Panc1 (cell line): ENCODE measurements at regions not wholly inside any gene's neighbourhood (a gene's known extent, or its start where the extent isn't known, plus 50 kb on each side); places are given as distances from the start of the nearest gene placed in this dataset.

Source experiments
- ATAC-seq: fragments of 200-7000 bp; cut with Tn5 transposase; 2 replicates; pipeline ENCODE4 v1.9.1; 2020; ENCODE audit warnings: mild to moderate bottlenecking, moderate library complexity
- BruUV-seq: library from RNA; stranded (reverse); fragments of 400-500 nt; replicated peaks from 2 replicates; lab custom pipeline; 2021; lab: Mats Ljungman, UMichigan
- CTCF ChIA-PET: fragments of 300-600 bp; sonication (Branson Sonifier 250); formaldehyde crosslinking; loops from one replicate; lab custom pipeline; 2022; ENCODE audit warnings: antibody characterized with exemption; lab: Charles Lee
- POLR2A ChIA-PET: fragments of 300-600 bp; sonication (Branson Sonifier 250); formaldehyde crosslinking; loops from one replicate; lab custom pipeline; 2022; ENCODE audit warnings: antibody characterized with exemption; lab: Charles Lee
- DNase-seq: peaks from one replicate; pipeline ENCODE4 v3.0.0-alpha.2; 2010; ENCODE audit warnings: low read depth, low spot score
- H3K27ac ChIP-seq: 2 replicates; pipeline ENCODE4 v1.5.1; 2011; ENCODE audit warnings: mild to moderate bottlenecking, low read length, inconsistent platforms
- H3K27me3 ChIP-seq: fragments of 200-500 bp; sonication (Bioruptor generic); 2 replicates; pipeline ENCODE4 v1.6.0; 2014; ENCODE audit warnings: low read length, inconsistent platforms; ENCODE audit not compliant: control insufficient read depth, insufficient read depth
- H3K36me3 ChIP-seq: fragments of 200-500 bp; sonication (Bioruptor generic); 2 replicates; pipeline ENCODE4 v1.5.1; 2014; ENCODE audit warnings: inconsistent platforms, mild to moderate bottlenecking, low read length, moderate library complexity; ENCODE audit not compliant: control insufficient read depth, insufficient read depth
- H3K4me1 ChIP-seq: 2 replicates; pipeline ENCODE4 v1.5.1; 2011; ENCODE audit warnings: inconsistent platforms, mild to moderate bottlenecking, low read length, moderate library complexity; ENCODE audit not compliant: control insufficient read depth, insufficient read depth
- H3K4me3 ChIP-seq, 2 experiments: 2 replicates each; pipeline ENCODE4 v1.5.1; 2011 to 2012; ENCODE audit warnings: low read depth in 2 of 2, low read length in 2 of 2, mild to moderate bottlenecking in 2 of 2, inconsistent platforms in 1 of 2, moderate library complexity in 1 of 2
- H3K9me3 ChIP-seq: fragments of 200-500 bp; sonication (Bioruptor generic); 2 replicates; pipeline ENCODE4 v1.5.1; 2014; ENCODE audit warnings: low read depth, mild to moderate bottlenecking, inconsistent platforms, low read length, moderate library complexity; ENCODE audit not compliant: control insufficient read depth, insufficient read depth
- POLR2AphosphoS5 ChIP-seq: IDR thresholded peaks from 2 replicates; pipeline ENCODE4 v1.6.1; 2012; ENCODE audit warnings: mild to moderate bottlenecking, low read depth, low read length, moderate library complexity
- SIN3A ChIP-seq: IDR thresholded peaks from 2 replicates; pipeline ENCODE4 v1.6.1; 2012; ENCODE audit warnings: low read depth, mild to moderate bottlenecking, low read length, moderate library complexity, borderline replicate concordance; ENCODE audit not compliant: insufficient read depth
- TCF7L2 ChIP-seq: IDR thresholded peaks from 2 replicates; pipeline ENCODE4 v1.6.1; 2011; ENCODE audit warnings: mild to moderate bottlenecking, low read depth, low read length, inconsistent platforms
- in situ Hi-C: cut with HindIII; loops from 2 replicates; pipeline ENCODE4 v1.10.0; 2016; ENCODE audit warnings: low sequenced_read_pairs, low pct_unique_long_range_greater_than_20kb
- intact Hi-C: fragments of 100-400 bp; cut with micrococcal nuclease; formaldehyde crosslinking; loops from one replicate; pipeline ENCODE4 v1.10.0; 2022; ENCODE audit not compliant: unreplicated experiment
- TF ChIP-seq, protein P1 (sequence below), 2 experiments: IDR thresholded peaks; 2 replicates each; pipeline ENCODE4 v1.6.1; 2011 to 2012; ENCODE audit warnings: low read depth in 2 of 2, control low read depth in 1 of 2, low read length in 1 of 2, mild to moderate bottlenecking in 1 of 2, moderate library complexity in 1 of 2; ENCODE audit not compliant: insufficient read depth in 1 of 2
- TF ChIP-seq, protein P2 (sequence below): fragments of 450-650 bp; IDR thresholded peaks from 2 replicates; pipeline ENCODE4 v1.5.1; 2017; ENCODE audit warnings: mild to moderate bottlenecking

DNA sequence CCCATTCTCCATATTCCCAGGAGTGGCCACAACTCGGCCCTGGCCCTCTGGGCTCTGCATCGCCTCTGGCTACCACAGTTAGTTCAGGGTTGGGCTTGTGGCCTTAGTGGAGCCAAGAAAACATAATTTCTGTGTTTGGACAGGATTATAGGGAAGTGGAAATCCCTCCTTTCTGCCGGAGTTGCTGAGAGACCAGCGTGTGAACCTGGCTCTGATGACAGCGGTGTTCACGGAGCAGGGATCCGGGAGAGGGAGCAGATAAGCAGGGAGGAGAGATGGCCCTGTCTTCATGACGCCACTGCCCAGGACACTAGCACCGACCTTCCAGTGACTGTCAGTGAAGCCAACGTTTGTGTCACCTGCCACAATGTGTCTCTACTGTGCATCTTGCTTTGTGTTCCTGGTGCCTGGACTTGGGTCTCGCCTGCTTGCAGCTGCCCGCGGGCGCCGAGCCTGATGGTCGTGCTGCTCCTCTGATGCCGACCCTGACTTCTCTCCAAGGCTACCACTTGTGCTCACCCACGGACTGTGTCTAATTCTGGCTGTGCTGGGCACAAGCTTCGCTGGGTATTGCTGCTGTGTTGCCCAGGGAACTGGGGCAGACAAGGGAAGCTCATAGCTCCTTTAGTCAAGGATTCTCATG, 67.0 kb upstream of the VIPR2 start:
- Histone ChIP-seq H3K27me3 (peaks cover 2% of the 10 kb centered on the region), H3K9me3 (no peaks in the 10 kb centered on the region), H3K4me3 (no peak overlapping the region), H3K4me1 (no peaks in the 10 kb centered on the region), H3K36me3 (no peaks in the 10 kb centered on the region), H3K27ac (no peak overlapping the region)
- ATAC-seq (peak; percentile 71; the same call in 1 of the 2 replicates), DNase-seq (no peak)
- in situ Hi-C loops, result no loop called here
- no peak for TF ChIP-seq TCF7L2
- TF ChIP-seq, protein P1, sequence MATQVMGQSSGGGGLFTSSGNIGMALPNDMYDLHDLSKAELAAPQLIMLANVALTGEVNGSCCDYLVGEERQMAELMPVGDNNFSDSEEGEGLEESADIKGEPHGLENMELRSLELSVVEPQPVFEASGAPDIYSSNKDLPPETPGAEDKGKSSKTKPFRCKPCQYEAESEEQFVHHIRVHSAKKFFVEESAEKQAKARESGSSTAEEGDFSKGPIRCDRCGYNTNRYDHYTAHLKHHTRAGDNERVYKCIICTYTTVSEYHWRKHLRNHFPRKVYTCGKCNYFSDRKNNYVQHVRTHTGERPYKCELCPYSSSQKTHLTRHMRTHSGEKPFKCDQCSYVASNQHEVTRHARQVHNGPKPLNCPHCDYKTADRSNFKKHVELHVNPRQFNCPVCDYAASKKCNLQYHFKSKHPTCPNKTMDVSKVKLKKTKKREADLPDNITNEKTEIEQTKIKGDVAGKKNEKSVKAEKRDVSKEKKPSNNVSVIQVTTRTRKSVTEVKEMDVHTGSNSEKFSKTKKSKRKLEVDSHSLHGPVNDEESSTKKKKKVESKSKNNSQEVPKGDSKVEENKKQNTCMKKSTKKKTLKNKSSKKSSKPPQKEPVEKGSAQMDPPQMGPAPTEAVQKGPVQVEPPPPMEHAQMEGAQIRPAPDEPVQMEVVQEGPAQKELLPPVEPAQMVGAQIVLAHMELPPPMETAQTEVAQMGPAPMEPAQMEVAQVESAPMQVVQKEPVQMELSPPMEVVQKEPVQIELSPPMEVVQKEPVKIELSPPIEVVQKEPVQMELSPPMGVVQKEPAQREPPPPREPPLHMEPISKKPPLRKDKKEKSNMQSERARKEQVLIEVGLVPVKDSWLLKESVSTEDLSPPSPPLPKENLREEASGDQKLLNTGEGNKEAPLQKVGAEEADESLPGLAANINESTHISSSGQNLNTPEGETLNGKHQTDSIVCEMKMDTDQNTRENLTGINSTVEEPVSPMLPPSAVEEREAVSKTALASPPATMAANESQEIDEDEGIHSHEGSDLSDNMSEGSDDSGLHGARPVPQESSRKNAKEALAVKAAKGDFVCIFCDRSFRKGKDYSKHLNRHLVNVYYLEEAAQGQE (IDR thresholded peaks at IDR 0.05; ENCODE audit: insufficient read depth in 1 of 2, low read depth in 2 of 2, low read length in 1 of 2), result no peak
- no peak for TF ChIP-seq SIN3A
- TF ChIP-seq POLR2AphosphoS5, result no peak
- TF ChIP-seq, protein P2, sequence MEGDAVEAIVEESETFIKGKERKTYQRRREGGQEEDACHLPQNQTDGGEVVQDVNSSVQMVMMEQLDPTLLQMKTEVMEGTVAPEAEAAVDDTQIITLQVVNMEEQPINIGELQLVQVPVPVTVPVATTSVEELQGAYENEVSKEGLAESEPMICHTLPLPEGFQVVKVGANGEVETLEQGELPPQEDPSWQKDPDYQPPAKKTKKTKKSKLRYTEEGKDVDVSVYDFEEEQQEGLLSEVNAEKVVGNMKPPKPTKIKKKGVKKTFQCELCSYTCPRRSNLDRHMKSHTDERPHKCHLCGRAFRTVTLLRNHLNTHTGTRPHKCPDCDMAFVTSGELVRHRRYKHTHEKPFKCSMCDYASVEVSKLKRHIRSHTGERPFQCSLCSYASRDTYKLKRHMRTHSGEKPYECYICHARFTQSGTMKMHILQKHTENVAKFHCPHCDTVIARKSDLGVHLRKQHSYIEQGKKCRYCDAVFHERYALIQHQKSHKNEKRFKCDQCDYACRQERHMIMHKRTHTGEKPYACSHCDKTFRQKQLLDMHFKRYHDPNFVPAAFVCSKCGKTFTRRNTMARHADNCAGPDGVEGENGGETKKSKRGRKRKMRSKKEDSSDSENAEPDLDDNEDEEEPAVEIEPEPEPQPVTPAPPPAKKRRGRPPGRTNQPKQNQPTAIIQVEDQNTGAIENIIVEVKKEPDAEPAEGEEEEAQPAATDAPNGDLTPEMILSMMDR, result no peak
- BruUV-seq, result no TSS peak
- POLR2A ChIA-PET, result no interaction called here
- CTCF ChIA-PET, result no interaction called here
- intact Hi-C loops, result no loop called here

DNA sequence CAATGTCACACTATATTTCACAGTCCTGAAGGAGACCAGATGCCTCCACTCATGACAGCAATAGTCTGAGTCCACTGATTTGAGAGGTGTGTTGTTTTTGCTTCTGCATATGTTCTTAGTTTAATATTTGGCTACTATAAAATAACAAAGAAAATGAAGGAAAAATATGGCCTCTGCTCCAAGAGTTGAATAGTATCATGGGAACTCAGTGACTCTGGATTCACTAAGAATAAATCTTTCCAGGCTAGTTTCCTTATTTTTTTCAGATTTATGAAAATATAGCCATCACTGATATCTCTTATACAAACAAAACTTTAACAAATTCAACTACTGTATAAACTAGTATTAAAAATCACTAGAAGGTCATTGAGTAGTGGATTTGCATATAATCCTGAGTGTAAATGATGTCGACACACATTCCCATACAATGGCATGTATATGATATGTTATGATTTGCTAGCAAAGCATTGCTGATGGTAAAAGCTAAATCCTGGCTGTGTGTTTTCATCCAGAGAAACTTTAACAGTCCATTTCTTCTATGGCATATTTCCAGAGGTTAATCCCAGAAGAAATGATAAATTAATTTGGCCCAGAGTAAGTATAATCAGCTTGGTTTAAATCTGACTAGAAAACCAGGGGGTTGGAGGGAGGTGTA, 66.0 kb upstream of the VIPR2 start:
- ChIA-PET CTCF (no interaction called here), POLR2A (no interaction called here)
- H3K4me3 ChIP-seq, result no peak overlapping the region
- intact Hi-C loops (no loop called here), in situ Hi-C loops (no loop called here)
- no peak for DNase-seq
- BruUV-seq, result no TSS peak
- peaks cover 2% of the 10 kb centered on the region for H3K27me3 ChIP-seq
- H3K9me3 ChIP-seq, result no peaks in the 10 kb centered on the region
- no peaks in the 10 kb centered on the region for H3K36me3 ChIP-seq
- no peak for ATAC-seq
- TF ChIP-seq, protein P2, result no peak
- no peak for TF ChIP-seq SIN3A
- TF ChIP-seq, protein P1 (IDR thresholded peaks at IDR 0.05; ENCODE audit: insufficient read depth in 1 of 2, low read depth in 2 of 2, low read length in 1 of 2), result no peak
- no peak for TF ChIP-seq TCF7L2
- TF ChIP-seq POLR2AphosphoS5, result no peak
- no peak overlapping the region for H3K27ac ChIP-seq
- no peaks in the 10 kb centered on the region for H3K4me1 ChIP-seq
